ENCODE measurements at regions not wholly inside any gene's neighbourhood (a gene's known extent, or its start where the extent isn't known, plus 50 kb on each side); places are given as distances from the start of the nearest gene placed in this dataset.

- Histone ChIP-seq H3K27me3 (ENCODE audit: low read depth, low read length) (peaks cover 72% of the 10 kb centered on the region), H3K36me3 (replicated peaks; ENCODE audit: low read depth, low read length) (no peaks in the 10 kb centered on the region), H3K9ac (ENCODE audit: low read length) (no peak overlapping the region), H4K20me1 (ENCODE audit: insufficient read depth, low read length) (no peaks in the 10 kb centered on the region), H3K4me3 (ENCODE audit: low read length) (no peak overlapping the region), H2AFZ (ENCODE audit: low read depth, low read length) (no peak overlapping the region), H3K9me3 (ENCODE audit: insufficient read depth, low read length) (no peaks in the 10 kb centered on the region), H3K4me1 (ENCODE audit: low read length) (peaks cover 12% of the 10 kb centered on the region), H3K4me2 (ENCODE audit: low read length) (no peak overlapping the region), H3K27ac (ENCODE audit: low read length) (no peak overlapping the region), H3K79me2 (ENCODE audit: low read length) (no peaks in the 10 kb centered on the region)
- TF ChIP-seq EZH2phosphoT487 (IDR thresholded peaks at IDR 0.05; ENCODE audit: low read depth): no peak
Observed at GRCh38 chr1:229034342-229034741, 236.6 kb upstream of the RAB4A start.

- no peak for TF ChIP-seq EZH2phosphoT487 (IDR thresholded peaks at IDR 0.05; ENCODE audit: low read depth)
- TF ChIP-seq CTCF (IDR thresholded peaks at IDR 0.05; ENCODE audit: low read depth, low read length): no peak
- Histone ChIP-seq H3K4me1 (ENCODE audit: low read length) (peaks cover 12% of the 10 kb centered on the region), H3K36me3 (replicated peaks; ENCODE audit: low read depth, low read length) (no peaks in the 10 kb centered on the region), H3K27me3 (ENCODE audit: low read depth, low read length) (peaks cover 77% of the 10 kb centered on the region), H3K4me2 (ENCODE audit: low read length) (peak overlapping the region; percentile 7; the same call in 1 of the 2 replicates), H3K9ac (ENCODE audit: low read length) (no peak overlapping the region), H2AFZ (ENCODE audit: low read depth, low read length) (no peak overlapping the region), H3K4me3 (ENCODE audit: low read length) (no peak overlapping the region), H3K27ac (ENCODE audit: low read length) (no peak overlapping the region), H4K20me1 (ENCODE audit: insufficient read depth, low read length) (no peaks in the 10 kb centered on the region), H3K9me3 (ENCODE audit: insufficient read depth, low read length) (no peaks in the 10 kb centered on the region), H3K79me2 (ENCODE audit: low read length) (no peaks in the 10 kb centered on the region)
Observed at GRCh38 chr1:229035054-229035747, 235.7 kb upstream of the RAB4A start.

- no peaks in the 10 kb centered on the region for H3K79me2 ChIP-seq (ENCODE audit: low read length)
- H3K36me3 ChIP-seq (replicated peaks; ENCODE audit: low read depth, low read length): no peaks in the 10 kb centered on the region
- peaks cover 82% of the 10 kb centered on the region for H3K27me3 ChIP-seq (ENCODE audit: low read depth, low read length)
- H3K4me2 ChIP-seq (ENCODE audit: low read length): no peak overlapping the region
- TF ChIP-seq EZH2phosphoT487 (IDR thresholded peaks at IDR 0.05; ENCODE audit: low read depth): no peak
- TF ChIP-seq CTCF (IDR thresholded peaks at IDR 0.05; ENCODE audit: low read depth, low read length): no peak
- H3K27ac ChIP-seq (ENCODE audit: low read length): no peak overlapping the region
- peaks cover 12% of the 10 kb centered on the region for H3K4me1 ChIP-seq (ENCODE audit: low read length)
- no peak overlapping the region for H2AFZ ChIP-seq (ENCODE audit: low read depth, low read length)
- H3K9ac ChIP-seq (ENCODE audit: low read length): no peak overlapping the region
- H4K20me1 ChIP-seq (ENCODE audit: insufficient read depth, low read length): no peaks in the 10 kb centered on the region
- no peak overlapping the region for H3K4me3 ChIP-seq (ENCODE audit: low read length)
- H3K9me3 ChIP-seq (ENCODE audit: insufficient read depth, low read length): no peaks in the 10 kb centered on the region
Observed at GRCh38 chr1:229035748-229036082, 235.2 kb upstream of the RAB4A start.

GRCh38 chr1:229037806-229038405 lies 233.0 kb upstream of the RAB4A start:
- no peak overlapping the region for H2AFZ ChIP-seq (ENCODE audit: low read depth, low read length)
- no peak overlapping the region for H3K4me2 ChIP-seq (ENCODE audit: low read length)
- no peaks in the 10 kb centered on the region for H3K79me2 ChIP-seq (ENCODE audit: low read length)
- H3K27ac ChIP-seq (ENCODE audit: low read length): no peak overlapping the region
- peaks cover 12% of the 10 kb centered on the region for H3K4me1 ChIP-seq (ENCODE audit: low read length)
- H3K9ac ChIP-seq (ENCODE audit: low read length): no peak overlapping the region
- H3K9me3 ChIP-seq (ENCODE audit: insufficient read depth, low read length): no peaks in the 10 kb centered on the region
- H3K27me3 ChIP-seq (ENCODE audit: low read depth, low read length): peaks cover 88% of the 10 kb centered on the region
- TF ChIP-seq CTCF (IDR thresholded peaks at IDR 0.05; ENCODE audit: low read depth, low read length) (no peak), EZH2phosphoT487 (IDR thresholded peaks at IDR 0.05; ENCODE audit: low read depth) (no peak)
- no peaks in the 10 kb centered on the region for H4K20me1 ChIP-seq (ENCODE audit: insufficient read depth, low read length)
- no peaks in the 10 kb centered on the region for H3K36me3 ChIP-seq (replicated peaks; ENCODE audit: low read depth, low read length)
- H3K4me3 ChIP-seq (ENCODE audit: low read length): no peak overlapping the region

Data from OCI-LY3 (cell line).